ENCODE measurements at regions not wholly inside any gene's neighbourhood (a gene's known extent, or its start where the extent isn't known, plus 50 kb on each side); places are given as distances from the start of the nearest gene placed in this dataset.

DNA sequence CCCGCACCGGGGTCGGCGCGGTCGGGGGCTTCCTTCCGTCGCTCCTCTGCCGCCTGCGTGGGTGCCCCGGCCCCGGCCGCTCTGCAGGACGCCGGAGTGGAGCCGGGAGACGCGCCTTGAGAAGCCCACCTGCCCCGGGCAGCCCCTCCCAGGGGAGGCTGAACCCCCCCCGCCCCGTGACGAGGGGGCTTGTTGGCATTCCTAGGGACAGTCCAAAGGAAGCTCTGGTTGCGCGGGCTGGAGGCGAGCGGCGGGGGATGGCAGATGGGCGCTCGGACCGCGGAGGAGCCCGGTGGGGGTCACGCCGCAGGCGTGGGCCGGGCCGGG is 133.5 kb upstream of the MGAT5 start:
- TF ChIP-seq CTCF (conservative IDR thresholded peaks at IDR 0.05 in 1 of 2, IDR thresholded peaks at IDR 0.05 in 1 of 2; ENCODE audit: low read depth in 1 of 2, low read length in 2 of 2): no peak
- no peak for TF ChIP-seq EZH2 (IDR thresholded peaks at IDR 0.05; ENCODE audit: low read length, missing control alignments)
